T-cell (primary cell): ENCODE measurements at regions not wholly inside any gene's neighbourhood (a gene's known extent, or its start where the extent isn't known, plus 50 kb on each side); places are given as distances from the start of the nearest gene placed in this dataset.
"Not testable (repeated sequence)": the region's sequence is repeated elsewhere in the genome, so short reads cannot be mapped to it uniquely, and the experiment has no call there.

Experiments
- ATAC-seq, 4 experiments: fragments of 200-7000 bp in 3 of 4; fragments of 150-1000 bp in 1 of 4; cut with Tn5 transposase; replicated peaks in 1 of 4; 1 replicate in 3 of 4; 2 replicates in 1 of 4; pipeline ENCODE4 v1.10.0; 2021; ENCODE audit warnings: moderate library complexity in 3 of 4, mild to moderate bottlenecking in 2 of 4, moderate number of reproducible peaks in 1 of 4
- CTCF ChIA-PET, 2 donors: fragments of 300-600 bp; sonication (Branson Sonifier 250); formaldehyde crosslinking; loops; one replicate each; lab custom pipeline; 2022; ENCODE audit warnings: antibody characterized with exemption in 2 of 2; lab: Charles Lee
- POLR2A ChIA-PET, 2 donors: fragments of 300-600 bp; sonication (Branson Sonifier 250); formaldehyde crosslinking; loops; one replicate each; lab custom pipeline; 2022; ENCODE audit warnings: antibody characterized with exemption in 2 of 2; lab: Charles Lee
- DNase-seq, 35 experiments: peaks; one replicate each; pipeline versions ENCODE4 v3.0.0 to v3.0.0-alpha.2; 2013 to 2023
- H3K27ac ChIP-seq: one replicate; pipeline ENCODE4 v1.5.1; 2013; ENCODE audit warnings: low read length
- H3K27me3 ChIP-seq, 2 experiments: replicated peaks in 1 of 2; 1 replicate in 1 of 2; 2 replicates in 1 of 2; pipeline versions ENCODE4 v1.6.1 to v1.7.0; 2013; ENCODE audit warnings: low read length in 1 of 2, mixed read lengths in 1 of 2; ENCODE audit not compliant: control insufficient read depth in 2 of 2, insufficient read depth in 2 of 2; ENCODE audit errors: extremely low read depth in 1 of 2
- H3K36me3 ChIP-seq, 2 donors: 1 replicate in 1 of 2; 2 replicates in 1 of 2; pipeline versions ENCODE4 v1.6.1 to v1.7.0; 2013; ENCODE audit warnings: low read length in 1 of 2; ENCODE audit not compliant: control insufficient read depth in 2 of 2, insufficient read depth in 1 of 2; ENCODE audit errors: extremely low read depth in 1 of 2
- H3K4me1 ChIP-seq, 2 experiments: 1 replicate in 1 of 2; 2 replicates in 1 of 2; pipeline versions ENCODE4 v1.6.1 to v1.7.0; 2013; ENCODE audit warnings: low read length in 2 of 2, mixed read lengths in 1 of 2; ENCODE audit not compliant: insufficient read depth in 2 of 2, control insufficient read depth in 1 of 2; ENCODE audit errors: extremely low read depth in 1 of 2
- H3K4me3 ChIP-seq, 2 donors: 1 replicate in 1 of 2; 2 replicates in 1 of 2; pipeline versions ENCODE4 v1.5.1 to v1.7.0; 2013; ENCODE audit warnings: mild to moderate bottlenecking in 2 of 2, low read length in 1 of 2, moderate library complexity in 1 of 2; ENCODE audit not compliant: control insufficient read depth in 1 of 2; ENCODE audit errors: extremely low read depth in 1 of 2
- H3K9me3 ChIP-seq: 2 replicates; pipeline ENCODE4 v1.7.0; 2013
- H3K27ac Mint-ChIP-seq, 2 donors: one replicate each; pipeline ENCODE4 v1.8.0; 2020 to 2021; ENCODE audit warnings: mild to moderate bottlenecking in 2 of 2, mixed read lengths in 2 of 2
- H3K27me3 Mint-ChIP-seq, 2 donors: one replicate each; pipeline ENCODE4 v1.8.0; 2021 to 2022; ENCODE audit warnings: mixed read lengths in 2 of 2
- H3K36me3 Mint-ChIP-seq: one replicate; pipeline ENCODE4 v1.8.0; 2021; ENCODE audit warnings: mixed read lengths
- H3K4me1 Mint-ChIP-seq, 3 donors: one replicate each; pipeline ENCODE4 v1.8.0; 2020 to 2022; ENCODE audit warnings: mixed read lengths in 3 of 3, mild to moderate bottlenecking in 1 of 3
- H3K4me3 Mint-ChIP-seq, 3 donors: one replicate each; pipeline ENCODE4 v1.8.0; 2020 to 2022; ENCODE audit warnings: mild to moderate bottlenecking in 3 of 3, mixed read lengths in 3 of 3, moderate library complexity in 3 of 3
- H3K9me3 Mint-ChIP-seq, 3 donors: one replicate each; pipeline ENCODE4 v1.8.0; 2020 to 2022; ENCODE audit warnings: mixed read lengths in 3 of 3
- WGBS: methylation state at CpG from one replicate; pipeline ENCODE4 v1.1.5; 2013; ENCODE audit warnings: missing lambda C conversion rate; ENCODE audit not compliant: insufficient coverage; 5-methylcytosine and 5-hydroxymethylcytosine counted together

- no peak for DNase-seq
- Mint-ChIP-seq H3K9me3 (no peaks in the 10 kb centered on the region), H3K4me1 (peaks cover 16 to 22% (median 17%) of the 10 kb centered on the region in 3 donors), H3K4me3 (no peak overlapping the region), H3K36me3 (no peaks in the 10 kb centered on the region), H3K27me3 (peaks cover 0 to 2% of the 10 kb centered on the region in 2 donors), H3K27ac (no peak overlapping the region)
- H3K4me1 ChIP-seq: peaks cover 4 to 16% of the 10 kb centered on the region in 2 experiments
- H3K4me3 ChIP-seq: no peak overlapping the region
- no peak for ATAC-seq
- H3K27ac ChIP-seq: no peak overlapping the region
- H3K9me3 ChIP-seq: no peaks in the 10 kb centered on the region
- ChIA-PET CTCF (no interaction called here), POLR2A (no interaction called here)
- 89% methylated on average over 20 of the region's 25 CpGs for WGBS
- no peaks in the 10 kb centered on the region for H3K36me3 ChIP-seq
- H3K27me3 ChIP-seq: peaks cover 0 to 7% of the 10 kb centered on the region in 2 experiments
These were observed 66.9 kb downstream of the DLL1 start for GRCh38 chr6:170223718-170224693.

GRCh38 chr6:170222498-170223471, 68.1 kb downstream of the DLL1 start:
- peaks cover 0 to 7% of the 10 kb centered on the region in 2 experiments for H3K27me3 ChIP-seq
- 45% methylated on average over 28 of the region's 32 CpGs for WGBS
- Mint-ChIP-seq H3K4me1 (peaks cover 16 to 22% (median 17%) of the 10 kb centered on the region in 3 donors), H3K27me3 (peaks cover 0 to 2% of the 10 kb centered on the region in 2 donors), H3K36me3 (no peaks in the 10 kb centered on the region), H3K4me3 (peak overlapping the region in 1 of 3 donors; percentile 41), H3K27ac (no peak overlapping the region), H3K9me3 (no peaks in the 10 kb centered on the region)
- no peaks in the 10 kb centered on the region for H3K36me3 ChIP-seq
- ChIA-PET CTCF (no interaction called here), POLR2A (no interaction called here)
- no peak overlapping the region for H3K4me3 ChIP-seq
- DNase-seq (no peak), ATAC-seq (peak in 2 of 4 experiments; percentile 23 to 37)
- peaks cover 4 to 16% of the 10 kb centered on the region in 2 experiments for H3K4me1 ChIP-seq
- H3K9me3 ChIP-seq: no peaks in the 10 kb centered on the region
- H3K27ac ChIP-seq: no peak overlapping the region

GRCh38 chr6:170221753-170222400, 69.0 kb downstream of the DLL1 start:
- Mint-ChIP-seq H3K27me3 (peaks cover 0 to 2% of the 10 kb centered on the region in 2 donors), H3K27ac (no peak overlapping the region), H3K4me1 (peaks cover 16 to 22% (median 17%) of the 10 kb centered on the region in 3 donors), H3K36me3 (no peaks in the 10 kb centered on the region), H3K9me3 (no peaks in the 10 kb centered on the region), H3K4me3 (peak overlapping the region in 1 of 3 donors; percentile 41)
- H3K4me1 ChIP-seq: peaks cover 4 to 16% of the 10 kb centered on the region in 2 experiments
- DNase-seq (no peak), ATAC-seq (no peak)
- H3K27me3 ChIP-seq: peaks cover 0 to 7% of the 10 kb centered on the region in 2 experiments
- WGBS: 91% methylated on average over 26 of the region's 29 CpGs
- H3K9me3 ChIP-seq: no peaks in the 10 kb centered on the region
- ChIA-PET POLR2A (no interaction called here), CTCF (interaction anchor here in 1 of 2 donors (0.6 kb wide), 1 partner anchor 29 kb away, joined by 3 read pairs; no protein-coding TSS in a partner anchor)
- H3K27ac ChIP-seq: no peak overlapping the region
- no peak overlapping the region for H3K4me3 ChIP-seq
- no peaks in the 10 kb centered on the region for H3K36me3 ChIP-seq

- H3K36me3 Mint-ChIP-seq: no peaks in the 10 kb centered on the region
- H3K27ac Mint-ChIP-seq: peak overlapping the region in 1 of 2 donors; percentile 36
- no peak overlapping the region for H3K4me3 Mint-ChIP-seq
- H3K9me3 ChIP-seq: no peaks in the 10 kb centered on the region
- H3K4me1 ChIP-seq: peaks cover 4 to 16% of the 10 kb centered on the region in 2 experiments
- ATAC-seq: no peak
- no peak overlapping the region for H3K4me3 ChIP-seq
- no peaks in the 10 kb centered on the region for H3K9me3 Mint-ChIP-seq
- 78% methylated on average over 23 of the region's 29 CpGs for WGBS
- H3K27me3 ChIP-seq: peaks cover 0 to 3% of the 10 kb centered on the region in 2 experiments
- ChIA-PET CTCF (no interaction called here), POLR2A (no interaction called here)
- H3K36me3 ChIP-seq: no peaks in the 10 kb centered on the region
- peaks cover 0 to 2% of the 10 kb centered on the region in 2 donors for H3K27me3 Mint-ChIP-seq
- DNase-seq: no peak
- H3K27ac ChIP-seq: no peak overlapping the region
- H3K4me1 Mint-ChIP-seq: peaks cover 16 to 22% (median 17%) of the 10 kb centered on the region in 3 donors
These were observed 69.7 kb downstream of the DLL1 start for GRCh38 chr6:170221052-170221752.

GRCh38 chr6:170213637-170214018, 77.2 kb downstream of the DLL1 start:
- H3K4me1 Mint-ChIP-seq, H3K4me3 Mint-ChIP-seq, H3K36me3 ChIP-seq, CTCF ChIA-PET, H3K9me3 Mint-ChIP-seq, H3K4me1 ChIP-seq, ATAC-seq, H3K9me3 ChIP-seq, H3K4me3 ChIP-seq, H3K27ac ChIP-seq, H3K27ac Mint-ChIP-seq, POLR2A ChIA-PET, H3K36me3 Mint-ChIP-seq: not testable (repeated sequence)
- 96% methylated on average over 13 of the region's 19 CpGs for WGBS
- H3K27me3 Mint-ChIP-seq: peaks cover 3 to 11% of the 10 kb centered on the region in 2 donors
- peak in 1 of 35 experiments; percentile 8 for DNase-seq
- peaks cover 0 to 24% of the 10 kb centered on the region in 2 experiments for H3K27me3 ChIP-seq
